Panc1 (cell line): ENCODE measurements at regions not wholly inside any gene's neighbourhood (a gene's known extent, or its start where the extent isn't known, plus 50 kb on each side); places are given as distances from the start of the nearest gene placed in this dataset.

ENCODE experiments used
- POLR2AphosphoS5 ChIP-seq: IDR thresholded peaks from 2 replicates; pipeline ENCODE4 v1.6.1; 2012; ENCODE audit warnings: mild to moderate bottlenecking, low read depth, low read length, moderate library complexity
- SIN3A ChIP-seq: IDR thresholded peaks from 2 replicates; pipeline ENCODE4 v1.6.1; 2012; ENCODE audit warnings: low read depth, mild to moderate bottlenecking, low read length, moderate library complexity, borderline replicate concordance; ENCODE audit not compliant: insufficient read depth
- TCF7L2 ChIP-seq: IDR thresholded peaks from 2 replicates; pipeline ENCODE4 v1.6.1; 2011; ENCODE audit warnings: mild to moderate bottlenecking, low read depth, low read length, inconsistent platforms
- TF ChIP-seq, protein P1 (sequence below): fragments of 450-650 bp; IDR thresholded peaks from 2 replicates; pipeline ENCODE4 v1.5.1; 2017; ENCODE audit warnings: mild to moderate bottlenecking
- TF ChIP-seq, protein P2 (sequence below), 2 experiments: IDR thresholded peaks; 2 replicates each; pipeline ENCODE4 v1.6.1; 2011 to 2012; ENCODE audit warnings: low read depth in 2 of 2, control low read depth in 1 of 2, low read length in 1 of 2, mild to moderate bottlenecking in 1 of 2, moderate library complexity in 1 of 2; ENCODE audit not compliant: insufficient read depth in 1 of 2

DNA sequence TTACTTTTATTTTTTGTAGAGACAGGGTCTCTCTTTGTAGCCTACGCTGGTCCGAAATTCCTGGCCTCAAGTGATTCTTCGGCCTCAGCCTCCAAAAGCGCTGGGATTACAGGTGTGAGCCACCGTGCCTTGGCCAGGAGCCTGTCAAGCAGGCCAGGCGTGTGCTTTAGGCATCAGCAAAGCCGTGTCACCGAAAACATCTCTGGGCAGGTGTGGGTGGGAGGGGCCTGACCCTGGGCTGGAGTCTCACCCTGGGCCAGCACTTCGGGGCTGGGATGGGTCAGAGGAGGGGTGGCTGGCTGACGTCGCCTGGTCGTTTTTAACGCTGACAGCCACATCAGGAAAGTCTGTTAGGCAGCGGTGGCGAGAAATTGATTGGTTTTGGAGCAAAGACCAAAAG, 80.9 kb downstream of the UNCX start:
- TF ChIP-seq, protein P1, sequence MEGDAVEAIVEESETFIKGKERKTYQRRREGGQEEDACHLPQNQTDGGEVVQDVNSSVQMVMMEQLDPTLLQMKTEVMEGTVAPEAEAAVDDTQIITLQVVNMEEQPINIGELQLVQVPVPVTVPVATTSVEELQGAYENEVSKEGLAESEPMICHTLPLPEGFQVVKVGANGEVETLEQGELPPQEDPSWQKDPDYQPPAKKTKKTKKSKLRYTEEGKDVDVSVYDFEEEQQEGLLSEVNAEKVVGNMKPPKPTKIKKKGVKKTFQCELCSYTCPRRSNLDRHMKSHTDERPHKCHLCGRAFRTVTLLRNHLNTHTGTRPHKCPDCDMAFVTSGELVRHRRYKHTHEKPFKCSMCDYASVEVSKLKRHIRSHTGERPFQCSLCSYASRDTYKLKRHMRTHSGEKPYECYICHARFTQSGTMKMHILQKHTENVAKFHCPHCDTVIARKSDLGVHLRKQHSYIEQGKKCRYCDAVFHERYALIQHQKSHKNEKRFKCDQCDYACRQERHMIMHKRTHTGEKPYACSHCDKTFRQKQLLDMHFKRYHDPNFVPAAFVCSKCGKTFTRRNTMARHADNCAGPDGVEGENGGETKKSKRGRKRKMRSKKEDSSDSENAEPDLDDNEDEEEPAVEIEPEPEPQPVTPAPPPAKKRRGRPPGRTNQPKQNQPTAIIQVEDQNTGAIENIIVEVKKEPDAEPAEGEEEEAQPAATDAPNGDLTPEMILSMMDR: no peak
- TF ChIP-seq, protein P2, sequence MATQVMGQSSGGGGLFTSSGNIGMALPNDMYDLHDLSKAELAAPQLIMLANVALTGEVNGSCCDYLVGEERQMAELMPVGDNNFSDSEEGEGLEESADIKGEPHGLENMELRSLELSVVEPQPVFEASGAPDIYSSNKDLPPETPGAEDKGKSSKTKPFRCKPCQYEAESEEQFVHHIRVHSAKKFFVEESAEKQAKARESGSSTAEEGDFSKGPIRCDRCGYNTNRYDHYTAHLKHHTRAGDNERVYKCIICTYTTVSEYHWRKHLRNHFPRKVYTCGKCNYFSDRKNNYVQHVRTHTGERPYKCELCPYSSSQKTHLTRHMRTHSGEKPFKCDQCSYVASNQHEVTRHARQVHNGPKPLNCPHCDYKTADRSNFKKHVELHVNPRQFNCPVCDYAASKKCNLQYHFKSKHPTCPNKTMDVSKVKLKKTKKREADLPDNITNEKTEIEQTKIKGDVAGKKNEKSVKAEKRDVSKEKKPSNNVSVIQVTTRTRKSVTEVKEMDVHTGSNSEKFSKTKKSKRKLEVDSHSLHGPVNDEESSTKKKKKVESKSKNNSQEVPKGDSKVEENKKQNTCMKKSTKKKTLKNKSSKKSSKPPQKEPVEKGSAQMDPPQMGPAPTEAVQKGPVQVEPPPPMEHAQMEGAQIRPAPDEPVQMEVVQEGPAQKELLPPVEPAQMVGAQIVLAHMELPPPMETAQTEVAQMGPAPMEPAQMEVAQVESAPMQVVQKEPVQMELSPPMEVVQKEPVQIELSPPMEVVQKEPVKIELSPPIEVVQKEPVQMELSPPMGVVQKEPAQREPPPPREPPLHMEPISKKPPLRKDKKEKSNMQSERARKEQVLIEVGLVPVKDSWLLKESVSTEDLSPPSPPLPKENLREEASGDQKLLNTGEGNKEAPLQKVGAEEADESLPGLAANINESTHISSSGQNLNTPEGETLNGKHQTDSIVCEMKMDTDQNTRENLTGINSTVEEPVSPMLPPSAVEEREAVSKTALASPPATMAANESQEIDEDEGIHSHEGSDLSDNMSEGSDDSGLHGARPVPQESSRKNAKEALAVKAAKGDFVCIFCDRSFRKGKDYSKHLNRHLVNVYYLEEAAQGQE (IDR thresholded peaks at IDR 0.05; ENCODE audit: insufficient read depth in 1 of 2, low read depth in 2 of 2, low read length in 1 of 2): no peak
- TF ChIP-seq POLR2AphosphoS5: no peak
- TF ChIP-seq TCF7L2: no peak
- no peak for TF ChIP-seq SIN3A
